WTC11 (cell line): ENCODE measurements at regions not wholly inside any gene's neighbourhood (a gene's known extent, or its start where the extent isn't known, plus 50 kb on each side); places are given as distances from the start of the nearest gene placed in this dataset.

Source experiments
- NR3C1 ChIP-seq: sonication (generic); formaldehyde crosslinking; conservative IDR thresholded peaks from 2 replicates; pipeline ENCODE4 v1.8.1; 2023; ENCODE audit warnings: low read depth, mild to moderate bottlenecking, missing genetic modification reagents
- STAT6 ChIP-seq: sonication (generic); formaldehyde crosslinking; conservative IDR thresholded peaks from 2 replicates; pipeline ENCODE4 v1.8.1; 2023; ENCODE audit warnings: mild to moderate bottlenecking, low read depth, missing genetic modification reagents, moderate library complexity
- ZNF232 ChIP-seq: sonication (generic); formaldehyde crosslinking; IDR thresholded peaks from 2 replicates; pipeline ENCODE4 v1.8.0; 2022; ENCODE audit warnings: mild to moderate bottlenecking, missing genetic modification reagents
- TF ChIP-seq, protein P1 (sequence below): fragments of 200-600 bp; IDR thresholded peaks from 2 replicates; pipeline ENCODE4 v1.8.0; 2022; ENCODE audit warnings: antibody characterized with exemption
- TF ChIP-seq, protein P2 (sequence below): sonication (generic); formaldehyde crosslinking; IDR thresholded peaks from 2 replicates; pipeline ENCODE4 v1.8.0; 2022; ENCODE audit warnings: mild to moderate bottlenecking, missing genetic modification reagents

- TF ChIP-seq, protein P1, sequence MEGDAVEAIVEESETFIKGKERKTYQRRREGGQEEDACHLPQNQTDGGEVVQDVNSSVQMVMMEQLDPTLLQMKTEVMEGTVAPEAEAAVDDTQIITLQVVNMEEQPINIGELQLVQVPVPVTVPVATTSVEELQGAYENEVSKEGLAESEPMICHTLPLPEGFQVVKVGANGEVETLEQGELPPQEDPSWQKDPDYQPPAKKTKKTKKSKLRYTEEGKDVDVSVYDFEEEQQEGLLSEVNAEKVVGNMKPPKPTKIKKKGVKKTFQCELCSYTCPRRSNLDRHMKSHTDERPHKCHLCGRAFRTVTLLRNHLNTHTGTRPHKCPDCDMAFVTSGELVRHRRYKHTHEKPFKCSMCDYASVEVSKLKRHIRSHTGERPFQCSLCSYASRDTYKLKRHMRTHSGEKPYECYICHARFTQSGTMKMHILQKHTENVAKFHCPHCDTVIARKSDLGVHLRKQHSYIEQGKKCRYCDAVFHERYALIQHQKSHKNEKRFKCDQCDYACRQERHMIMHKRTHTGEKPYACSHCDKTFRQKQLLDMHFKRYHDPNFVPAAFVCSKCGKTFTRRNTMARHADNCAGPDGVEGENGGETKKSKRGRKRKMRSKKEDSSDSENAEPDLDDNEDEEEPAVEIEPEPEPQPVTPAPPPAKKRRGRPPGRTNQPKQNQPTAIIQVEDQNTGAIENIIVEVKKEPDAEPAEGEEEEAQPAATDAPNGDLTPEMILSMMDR = no peak
- TF ChIP-seq ZNF232 (CRISPR knock-in tag) (no peak), NR3C1 (CRISPR knock-in tag) (no peak), STAT6 (no peak)
- TF ChIP-seq, protein P2, sequence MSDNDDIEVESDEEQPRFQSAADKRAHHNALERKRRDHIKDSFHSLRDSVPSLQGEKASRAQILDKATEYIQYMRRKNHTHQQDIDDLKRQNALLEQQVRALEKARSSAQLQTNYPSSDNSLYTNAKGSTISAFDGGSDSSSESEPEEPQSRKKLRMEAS (CRISPR knock-in tag) = no peak
Measured at GRCh38 chr4:96247096-96247495, 407.2 kb downstream of the PDHA2 start.
